ACHN (cell line): ENCODE measurements at regions not wholly inside any gene's neighbourhood (a gene's known extent, or its start where the extent isn't known, plus 50 kb on each side); places are given as distances from the start of the nearest gene placed in this dataset.
A peak's percentile ranks its signal among the peaks of the same experiment; 100 is the strongest.

ENCODE experiments used
- DNase-seq: peaks from one replicate; pipeline ENCODE4 v3.0.0-alpha.2; 2015
- in situ Hi-C: cut with HindIII; loops from 2 replicates; pipeline ENCODE4 v1.10.0; 2017; ENCODE audit warnings: low sequenced_read_pairs, low pct_ligation_motif_present, low pct_unique_long_range_greater_than_20kb

- no peak for DNase-seq
- in situ Hi-C loops: no loop called here
Measured at GRCh38 chr3:188940573-188940932, 231.2 kb upstream of the TPRG1 start.

DNA sequence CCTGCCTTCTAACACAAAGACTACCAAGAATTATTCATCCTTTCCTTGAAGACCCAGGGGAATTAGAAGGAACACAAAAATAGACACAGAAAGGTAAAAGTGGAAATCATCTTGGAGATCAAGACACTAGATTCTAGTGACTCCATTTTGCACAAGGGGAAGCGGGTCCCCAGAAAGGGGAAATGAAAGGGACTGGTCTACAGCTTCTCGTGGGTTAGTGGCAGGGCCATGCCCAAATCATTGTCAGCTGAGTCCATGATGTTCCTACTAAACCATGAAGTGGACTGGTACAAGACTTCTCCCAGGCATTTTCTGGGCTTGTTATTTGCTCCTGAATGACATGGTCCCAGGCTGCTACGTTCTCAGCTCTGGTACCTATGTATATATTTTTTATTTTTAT, 230.7 kb upstream of the TPRG1 start:
- in situ Hi-C loops: no loop called here
- DNase-seq: no peak

DNA sequence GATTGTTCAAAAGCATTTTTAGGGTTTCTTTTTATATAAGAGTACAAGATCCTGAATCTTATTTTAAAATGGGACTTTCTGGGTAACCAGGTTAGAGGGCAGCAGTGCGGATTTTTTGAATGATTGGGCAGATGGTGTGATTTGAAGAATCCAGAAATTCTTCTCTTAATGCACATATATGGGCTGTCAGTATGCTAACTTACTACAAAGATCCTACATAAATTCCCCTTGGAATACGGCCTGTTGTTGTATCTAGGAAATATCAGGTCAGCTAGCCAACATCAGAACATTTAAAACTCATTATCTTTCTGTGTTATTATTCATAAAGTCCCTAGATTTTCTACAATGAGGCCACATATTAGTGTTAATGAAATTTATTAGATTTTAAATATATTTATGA, 229.6 kb upstream of the TPRG1 start:
- in situ Hi-C loops: no loop called here
- no peak for DNase-seq

- in situ Hi-C loops: no loop called here
Measured at GRCh38 chr3:188943591-188943990, 228.2 kb upstream of the TPRG1 start.

GRCh38 chr3:188944108-188944507, 227.7 kb upstream of the TPRG1 start:
- in situ Hi-C loops: no loop called here
- DNase-seq: no peak

More at GRCh38 chr3:188943591-188943990, 228.2 kb upstream of the TPRG1 start:
- no peak for DNase-seq

DNA sequence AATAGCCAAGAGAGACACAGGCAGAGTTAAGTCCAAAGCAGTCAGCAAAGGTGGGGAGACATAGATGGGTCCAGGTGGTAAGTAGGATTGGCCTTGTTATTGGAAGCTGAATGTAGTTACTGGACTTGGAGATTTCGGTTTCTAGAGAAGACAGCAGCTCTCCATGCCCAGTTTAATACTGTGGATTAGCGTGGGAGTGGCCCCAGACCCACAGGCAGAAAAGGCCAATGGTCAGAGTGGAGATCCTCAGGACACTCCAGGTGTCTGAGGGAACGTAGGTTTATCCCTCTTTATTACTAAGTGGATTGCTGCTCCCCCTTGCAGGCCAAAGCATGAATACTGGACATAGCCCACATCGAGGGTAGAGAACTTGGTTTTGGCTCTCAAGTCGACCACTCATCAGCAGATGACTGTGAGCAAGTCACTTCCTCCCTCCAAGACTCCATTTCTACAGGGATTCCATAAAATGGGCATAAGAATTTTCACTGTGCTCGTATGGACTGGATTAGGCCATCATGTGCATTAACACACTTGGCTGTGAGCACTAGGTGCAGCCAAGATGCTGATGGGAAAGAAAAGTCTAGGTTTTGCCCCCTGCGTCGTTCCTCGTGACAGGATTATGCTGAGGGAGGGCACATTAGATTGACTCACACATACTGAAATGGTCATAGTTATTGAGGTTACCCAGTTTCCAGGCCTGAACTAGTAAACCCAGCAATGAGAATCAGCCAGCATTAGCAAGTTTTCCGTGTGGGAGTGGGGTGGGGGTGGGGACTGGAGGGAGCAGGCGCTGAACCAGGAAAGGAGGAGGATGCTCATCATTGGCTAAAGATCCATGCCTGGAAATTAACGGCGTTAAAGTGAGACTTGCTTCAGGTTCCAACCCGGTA, 225.2 kb upstream of the TPRG1 start:
- in situ Hi-C loops: no loop called here
- DNase-seq: no peak

GRCh38 chr3:188947401-188948280, 224.1 kb upstream of the TPRG1 start:
- DNase-seq: peak; percentile 89
- in situ Hi-C loops: no loop called here

- in situ Hi-C loops: no loop called here
- peak; percentile 54 for DNase-seq
Measured at GRCh38 chr3:188948281-188948996, 223.3 kb upstream of the TPRG1 start.

DNA sequence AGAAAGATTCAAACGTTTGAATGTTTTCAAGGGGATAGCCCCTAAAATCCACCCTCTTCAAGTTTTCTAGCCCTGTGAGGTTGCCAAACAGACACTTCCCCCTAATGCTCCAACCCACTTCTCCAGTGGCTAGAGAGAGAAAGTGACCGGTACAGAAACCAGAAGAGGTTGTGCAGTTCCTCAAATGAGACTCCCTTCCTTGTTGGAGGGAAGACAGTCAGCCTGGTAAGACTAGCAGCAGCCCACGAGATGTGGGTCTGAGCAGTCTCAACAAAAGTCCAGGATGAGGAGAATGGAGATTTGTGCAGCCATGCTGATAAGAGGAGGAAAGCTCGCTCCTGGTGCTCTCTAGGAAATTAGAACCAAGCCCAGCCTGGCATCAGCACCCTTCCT, 222.8 kb upstream of the TPRG1 start:
- in situ Hi-C loops: no loop called here
- DNase-seq: no peak

DNA sequence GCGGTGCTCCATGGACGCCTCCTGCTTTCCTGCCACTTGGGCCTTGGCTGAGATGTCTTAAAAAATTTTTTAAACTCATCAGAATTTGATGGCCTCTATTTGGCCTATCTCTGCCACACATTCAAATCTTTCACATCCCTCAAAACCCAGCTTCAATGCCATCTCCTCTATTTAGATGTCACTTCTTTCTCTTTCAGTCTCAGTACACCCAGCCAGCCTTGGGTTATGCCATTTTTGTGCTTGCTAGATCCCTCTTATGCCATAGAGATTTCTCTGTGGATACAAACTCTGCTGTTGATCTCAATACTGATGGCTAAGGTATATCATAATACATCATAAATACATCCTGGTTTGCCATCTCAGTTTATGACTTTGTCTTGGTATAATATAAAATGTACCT, 222.3 kb upstream of the TPRG1 start:
- in situ Hi-C loops: no loop called here
- no peak for DNase-seq

GRCh38 chr3:188949996-188950395, 221.8 kb upstream of the TPRG1 start:
- no peak for DNase-seq
- in situ Hi-C loops: no loop called here

DNA sequence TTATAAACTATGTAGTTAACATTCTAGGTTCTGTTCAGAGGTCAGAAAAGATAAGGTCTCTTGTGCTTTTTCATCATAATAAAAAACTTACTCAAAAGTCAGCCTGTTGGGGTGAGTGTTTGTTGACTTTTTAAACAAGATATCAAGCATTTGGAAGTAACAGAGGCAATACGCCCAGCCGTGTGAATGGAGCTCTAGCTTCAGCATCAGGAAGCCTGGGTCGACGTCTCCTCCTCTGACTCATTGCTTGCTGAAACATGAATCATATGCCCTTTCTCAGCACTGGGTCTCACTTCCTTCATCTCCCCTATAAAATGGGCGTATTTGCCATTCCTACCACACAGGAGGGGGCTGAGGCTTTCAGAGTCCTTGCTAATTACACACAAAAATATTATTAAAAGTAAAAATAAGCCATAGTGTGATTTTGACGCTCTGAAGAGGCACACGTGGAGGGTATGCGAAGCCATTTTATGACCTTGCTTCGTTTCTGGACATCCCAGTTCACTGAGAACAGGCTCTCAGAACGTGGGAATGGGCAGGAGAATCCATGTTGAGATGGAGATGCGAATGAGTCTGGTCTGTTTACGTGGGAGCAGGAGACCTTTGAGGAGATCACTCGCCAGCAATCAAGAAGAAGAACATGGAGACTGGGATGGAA, 220.8 kb upstream of the TPRG1 start:
- DNase-seq: peak; percentile 75
- in situ Hi-C loops: no loop called here

- no peak for DNase-seq
Measured at GRCh38 chr3:188951734-188952133, 220.0 kb upstream of the TPRG1 start.

GRCh38 chr3:188954590-188955208, 217.1 kb upstream of the TPRG1 start:
- in situ Hi-C loops: loop anchor here (5.0 kb wide), 1 partner anchor 1212 kb away; no protein-coding TSS in a partner anchor
- peak; percentile 79 for DNase-seq

More at GRCh38 chr3:188951734-188952133, 220.0 kb upstream of the TPRG1 start:
- in situ Hi-C loops: no loop called here

DNA sequence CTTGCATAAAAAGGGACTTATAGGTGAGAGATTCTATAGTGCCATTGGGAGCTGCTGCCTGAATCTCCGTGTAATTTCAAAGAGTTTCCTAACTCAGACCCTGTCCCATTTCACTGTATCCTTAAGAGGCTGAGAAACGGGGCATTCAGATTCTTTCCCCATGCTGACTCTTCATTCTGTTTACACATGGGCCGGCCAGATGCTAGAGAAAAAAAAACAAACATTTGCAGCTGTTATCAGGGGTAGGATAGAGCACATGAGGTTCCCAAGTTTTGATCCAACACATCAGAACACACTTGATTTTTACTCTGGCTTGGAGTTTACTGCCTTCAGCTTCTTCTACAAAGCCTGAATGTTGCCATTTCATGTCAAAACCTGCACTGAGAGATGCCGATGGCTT, 215.9 kb upstream of the TPRG1 start:
- in situ Hi-C loops: loop anchor here (5.0 kb wide), 1 partner anchor 1214 kb away; no protein-coding TSS in a partner anchor
- DNase-seq: no peak

DNA sequence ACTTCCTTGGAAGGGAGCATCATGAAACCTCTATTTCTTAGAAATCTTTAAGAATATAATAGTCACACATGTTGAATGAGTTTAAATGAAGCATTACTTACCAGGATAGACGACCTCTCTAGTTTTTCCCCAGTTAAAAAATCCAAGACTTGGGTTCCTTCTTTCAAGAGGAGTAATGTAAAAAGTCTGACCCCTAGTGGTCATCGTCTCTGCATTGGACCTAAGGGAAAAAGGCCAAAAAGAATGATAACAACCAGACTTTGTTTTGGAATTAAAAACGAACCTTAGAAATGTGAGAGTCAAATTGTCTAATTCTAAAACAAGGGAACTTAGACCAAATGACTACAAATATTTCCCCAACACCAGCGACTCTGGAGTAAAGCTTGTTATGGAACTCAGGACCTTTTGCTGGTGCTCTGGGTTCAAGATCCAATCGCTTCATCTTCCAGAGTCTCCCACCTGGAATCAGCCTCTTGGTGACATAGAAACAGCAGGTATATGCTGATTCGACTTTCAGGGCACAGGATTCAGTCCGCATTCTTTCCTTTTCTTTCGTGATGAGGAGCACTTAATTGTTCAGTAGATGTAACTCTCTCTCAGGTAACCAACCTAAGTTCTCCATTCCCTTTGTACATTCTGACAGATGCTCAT, 214.8 kb upstream of the TPRG1 start:
- in situ Hi-C loops: loop anchor here (5.0 kb wide), 1 partner anchor 1215 kb away; no protein-coding TSS in a partner anchor
- DNase-seq: peak; percentile 63

DNA sequence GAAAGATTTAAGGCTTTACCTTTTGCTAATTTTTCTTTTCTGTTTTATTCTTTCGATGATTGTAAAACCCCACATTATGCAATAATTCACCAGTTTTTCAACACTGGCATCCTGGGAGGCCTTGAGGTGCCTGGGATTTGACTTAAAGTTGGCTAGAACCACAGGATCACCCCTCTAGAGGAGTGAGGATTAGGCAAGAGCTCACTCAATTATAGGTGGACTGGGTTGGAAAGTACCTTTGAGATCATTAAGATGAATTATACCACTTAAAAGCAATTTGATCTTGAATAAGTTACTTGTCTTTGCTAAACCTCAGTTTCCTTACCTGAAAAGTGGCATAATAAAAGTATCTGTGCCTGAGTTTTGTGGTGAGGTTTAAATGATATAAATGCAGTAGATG, 212.8 kb upstream of the TPRG1 start:
- in situ Hi-C loops: loop anchor here (5.0 kb wide), 1 partner anchor 1217 kb away; no protein-coding TSS in a partner anchor
- DNase-seq: no peak
